ENCODE measurements at regions not wholly inside any gene's neighbourhood (a gene's known extent, or its start where the extent isn't known, plus 50 kb on each side); places are given as distances from the start of the nearest gene placed in this dataset.

- no peak overlapping the region for H3K4me3 ChIP-seq (replicated peaks in 1 of 3; ENCODE audit: insufficient read depth in 1 of 3, low read depth in 1 of 3, low read length in 3 of 3)
- no peaks in the 10 kb centered on the region for H3K79me2 ChIP-seq (ENCODE audit: control insufficient read depth, insufficient read depth, low read length)
- H3K27me3 ChIP-seq (ENCODE audit: control insufficient read depth in 2 of 2, insufficient read depth in 2 of 2, low read length in 2 of 2), result no peaks in the 10 kb centered on the region
- H3K9me1 ChIP-seq (replicated peaks; ENCODE audit: control insufficient read depth, extremely low read depth, insufficient read depth, low read length), result no peaks in the 10 kb centered on the region
- no peak overlapping the region for H3K4me2 ChIP-seq (ENCODE audit: insufficient read depth, low read length)
- ChIA-PET CTCF (no interaction called here), POLR2A (no interaction called here)
- intact Hi-C loops (cut with micrococcal nuclease), result no loop called here
- no peak for FAIRE-seq
- no peaks in the 10 kb centered on the region for H4K20me1 ChIP-seq (replicated peaks; ENCODE audit: control insufficient read depth, extremely low read depth, insufficient read depth, low read length)
- no peak for TF ChIP-seq POLR2A (IDR thresholded peaks at IDR 0.05; ENCODE audit: low read depth, low read length)
- no peak for TF ChIP-seq CTCF (IDR thresholded peaks at IDR 0.05; ENCODE audit: extremely low read depth in 1 of 2, insufficient read depth in 1 of 2, low read depth in 1 of 2, low read length in 2 of 2)
- TF ChIP-seq EZH2 (IDR thresholded peaks at IDR 0.05; ENCODE audit: borderline replicate concordance, low read depth, low read length, severe bottlenecking), result no peak
- TF ChIP-seq JUN (IDR thresholded peaks at IDR 0.05; ENCODE audit: borderline replicate concordance, insufficient read depth, insufficient read length, low read depth), result no peak
- TF ChIP-seq GATA2 (IDR thresholded peaks at IDR 0.05; ENCODE audit: insufficient read depth, insufficient read length, low read depth, low read length), result no peak
- no peak for TF ChIP-seq MAX (IDR thresholded peaks at IDR 0.05; ENCODE audit: insufficient read depth, insufficient read length)
- no peak for TF ChIP-seq POLR2AphosphoS5 (IDR thresholded peaks at IDR 0.05; ENCODE audit: insufficient read depth, low read depth, low read length)
- TF ChIP-seq MYC (IDR thresholded peaks at IDR 0.05; ENCODE audit: low read depth, low read length), result no peak
- no peak for TF ChIP-seq FOS (IDR thresholded peaks at IDR 0.05; ENCODE audit: borderline replicate concordance, insufficient read depth, low read length)
- peaks cover 2% of the 10 kb centered on the region for H3K9me3 ChIP-seq (replicated peaks; ENCODE audit: control insufficient read depth, insufficient read depth, low read length)
- no peak overlapping the region for H3K27ac ChIP-seq (ENCODE audit: insufficient read depth, low read depth, low read length)
- no peak overlapping the region for H2AFZ ChIP-seq (ENCODE audit: low read depth, low read length)
- dilution Hi-C loops (cut with MboI; ENCODE audit: extremely low pct_ligation_motif_present, low sequenced_read_pairs), result no loop called here
- no peak overlapping the region for H3K9ac ChIP-seq (replicated peaks; ENCODE audit: extremely low read depth, insufficient read depth, low read length)
- no TSS peak for BruUV-seq (replicated peaks)
- H3K4me1 ChIP-seq (ENCODE audit: control insufficient read depth, extremely low read depth, insufficient read depth, low read length), result no peaks in the 10 kb centered on the region
- no peaks in the 10 kb centered on the region for H3K36me3 ChIP-seq (ENCODE audit: control insufficient read depth in 2 of 2, extremely low read depth in 1 of 2, insufficient read depth in 2 of 2, low read length in 2 of 2)
- no peak for DNase-seq (ENCODE audit: low read depth, low spot score)
These were observed 527.3 kb downstream of the CYLC2 start for GRCh38 chr9:103522409-103522808.
